Dendritic cell treated with granulocyte-macrophage colony-stimulating factor and Interleukin-4, amounts not matched to agents 40 ng/mL and 50 ng/mL, for 4 days (primary cell): ENCODE measurements at regions not wholly inside any gene's neighbourhood (a gene's known extent, or its start where the extent isn't known, plus 50 kb on each side); places are given as distances from the start of the nearest gene placed in this dataset.

ENCODE experiments used
- H3K27ac Mint-ChIP-seq: one replicate; pipeline ENCODE4 v1.8.0; 2022; ENCODE audit warnings: mild to moderate bottlenecking, mixed read lengths
- H3K27me3 Mint-ChIP-seq: one replicate; pipeline ENCODE4 v1.8.0; 2022; ENCODE audit warnings: mild to moderate bottlenecking, mixed read lengths
- H3K36me3 Mint-ChIP-seq: one replicate; pipeline ENCODE4 v1.8.0; 2022; ENCODE audit warnings: low read depth, mixed read lengths
- H3K4me1 Mint-ChIP-seq: one replicate; pipeline ENCODE4 v1.8.0; 2022; ENCODE audit warnings: low read depth, mixed read lengths
- H3K4me3 Mint-ChIP-seq: one replicate; pipeline ENCODE4 v1.8.0; 2022; ENCODE audit warnings: mild to moderate bottlenecking, moderate library complexity, mixed read lengths
- H3K9me3 Mint-ChIP-seq: one replicate; pipeline ENCODE4 v1.8.0; 2022; ENCODE audit warnings: mixed read lengths
- intact Hi-C: fragments of 100-400 bp; cut with micrococcal nuclease; formaldehyde crosslinking; loops from one replicate; pipeline ENCODE4 v1.15.0; 2022

DNA sequence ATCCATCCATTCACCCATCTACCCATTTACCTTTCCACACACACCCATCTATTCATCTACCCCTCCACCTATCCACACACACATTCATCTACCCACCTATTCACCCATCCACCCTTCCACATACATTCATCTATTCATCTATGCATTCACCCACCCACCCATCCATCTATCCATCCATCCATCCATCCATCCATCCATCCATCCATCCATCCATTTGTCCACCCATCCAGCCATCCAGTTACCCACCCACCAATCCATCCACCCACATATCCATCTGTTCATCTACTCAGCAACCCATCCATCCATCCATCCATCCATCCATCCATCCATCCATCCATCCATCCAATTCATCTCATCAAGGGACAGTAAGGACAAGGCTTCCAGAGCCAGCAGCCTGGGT, 74.0 kb downstream of the INHBB start:
- intact Hi-C loops: no loop called here
- no peaks in the 10 kb centered on the region for H3K36me3 Mint-ChIP-seq
- H3K4me3 Mint-ChIP-seq: no peak overlapping the region
- no peaks in the 10 kb centered on the region for H3K4me1 Mint-ChIP-seq
- H3K27me3 Mint-ChIP-seq: peaks cover 4% of the 10 kb centered on the region
- no peaks in the 10 kb centered on the region for H3K9me3 Mint-ChIP-seq
- H3K27ac Mint-ChIP-seq: no peak overlapping the region

GRCh38 chr2:120421126-120421829, 75.3 kb downstream of the INHBB start:
- Mint-ChIP-seq H3K27me3 (peaks cover 4% of the 10 kb centered on the region), H3K27ac (no peak overlapping the region)
- intact Hi-C loops: no loop called here

DNA sequence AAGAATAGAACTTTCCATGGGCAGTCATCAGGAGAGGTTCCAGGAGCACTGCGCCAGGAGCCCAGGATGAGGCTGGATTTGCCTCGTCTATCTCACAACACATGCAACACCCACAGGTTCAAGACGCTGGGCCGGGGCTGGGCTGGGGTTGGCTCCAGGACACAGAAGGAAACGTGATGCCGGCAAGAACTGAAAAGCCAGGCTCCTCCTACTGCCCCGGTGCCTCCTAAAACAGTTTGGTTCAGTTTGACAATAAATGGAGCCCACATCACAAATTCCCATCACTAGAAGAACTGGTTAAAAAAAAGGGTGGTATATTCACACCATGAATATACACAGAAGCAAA, 75.9 kb downstream of the INHBB start:
- Mint-ChIP-seq H3K4me3 (no peak overlapping the region), H3K9me3 (no peaks in the 10 kb centered on the region), H3K4me1 (no peaks in the 10 kb centered on the region), H3K36me3 (no peaks in the 10 kb centered on the region), H3K27me3 (peaks cover 5% of the 10 kb centered on the region), H3K27ac (no peak overlapping the region)
- intact Hi-C loops: no loop called here

More at GRCh38 chr2:120421126-120421829, 75.3 kb downstream of the INHBB start:
- no peaks in the 10 kb centered on the region for H3K4me1 Mint-ChIP-seq
- H3K4me3 Mint-ChIP-seq: no peak overlapping the region
- H3K36me3 Mint-ChIP-seq: no peaks in the 10 kb centered on the region
- no peaks in the 10 kb centered on the region for H3K9me3 Mint-ChIP-seq

- peaks cover 5% of the 10 kb centered on the region for H3K27me3 Mint-ChIP-seq
- no peak overlapping the region for H3K27ac Mint-ChIP-seq
- intact Hi-C loops: no loop called here
- H3K9me3 Mint-ChIP-seq: no peaks in the 10 kb centered on the region
- H3K4me3 Mint-ChIP-seq: no peak overlapping the region
- H3K36me3 Mint-ChIP-seq: no peaks in the 10 kb centered on the region
- H3K4me1 Mint-ChIP-seq: no peaks in the 10 kb centered on the region
These were observed 76.7 kb downstream of the INHBB start for GRCh38 chr2:120422465-120423160.

GRCh38 chr2:120423167-120423943, 77.4 kb downstream of the INHBB start:
- Mint-ChIP-seq H3K36me3 (no peaks in the 10 kb centered on the region), H3K27me3 (peaks cover 5% of the 10 kb centered on the region), H3K4me1 (no peaks in the 10 kb centered on the region), H3K27ac (no peak overlapping the region), H3K9me3 (no peaks in the 10 kb centered on the region), H3K4me3 (no peak overlapping the region)
- intact Hi-C loops: no loop called here

DNA sequence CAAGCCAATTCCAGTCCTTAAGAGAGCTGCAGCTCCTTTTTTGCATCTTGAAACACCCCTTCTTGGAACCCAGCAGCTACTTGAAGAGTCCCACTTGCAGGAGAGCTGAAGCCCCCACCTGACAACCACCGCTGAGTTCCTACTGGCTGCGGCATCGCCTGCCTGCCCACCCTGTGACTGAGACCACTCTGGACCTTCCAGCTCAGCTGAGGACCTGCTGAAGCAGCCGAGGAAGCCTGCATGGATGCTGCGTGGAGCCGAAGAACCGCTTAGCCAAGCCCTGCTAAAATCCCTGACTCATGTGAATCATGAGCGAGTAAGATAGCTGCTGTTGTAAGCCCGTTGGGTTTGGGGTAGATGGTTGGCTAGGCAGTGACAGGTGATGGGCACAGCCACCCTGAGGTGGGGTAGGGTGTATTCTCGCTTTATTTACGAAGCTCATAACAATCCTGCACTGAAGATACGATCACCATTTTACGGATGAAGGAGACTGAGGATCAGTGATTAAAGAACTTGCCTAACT, 78.4 kb downstream of the INHBB start:
- H3K4me3 Mint-ChIP-seq: no peak overlapping the region
- no peaks in the 10 kb centered on the region for H3K36me3 Mint-ChIP-seq
- H3K9me3 Mint-ChIP-seq: no peaks in the 10 kb centered on the region
- peaks cover 5% of the 10 kb centered on the region for H3K27me3 Mint-ChIP-seq
- no peaks in the 10 kb centered on the region for H3K4me1 Mint-ChIP-seq
- H3K27ac Mint-ChIP-seq: no peak overlapping the region
- intact Hi-C loops: no loop called here

GRCh38 chr2:120425014-120425413, 79.1 kb downstream of the INHBB start:
- Mint-ChIP-seq H3K9me3 (no peaks in the 10 kb centered on the region), H3K27ac (no peak overlapping the region), H3K36me3 (no peaks in the 10 kb centered on the region), H3K4me3 (no peak overlapping the region), H3K4me1 (no peaks in the 10 kb centered on the region), H3K27me3 (peaks cover 9% of the 10 kb centered on the region)
- intact Hi-C loops: no loop called here

GRCh38 chr2:120428748-120429147, 82.8 kb downstream of the INHBB start:
- no peak overlapping the region for H3K4me3 Mint-ChIP-seq
- H3K27me3 Mint-ChIP-seq: peaks cover 5% of the 10 kb centered on the region

GRCh38 chr2:120429586-120430500, 83.9 kb downstream of the INHBB start:
- H3K4me3 Mint-ChIP-seq: no peak overlapping the region
- no peak overlapping the region for H3K27ac Mint-ChIP-seq
- no peaks in the 10 kb centered on the region for H3K9me3 Mint-ChIP-seq
- H3K4me1 Mint-ChIP-seq: no peaks in the 10 kb centered on the region
- intact Hi-C loops: no loop called here
- H3K27me3 Mint-ChIP-seq: peaks cover 5% of the 10 kb centered on the region
- H3K36me3 Mint-ChIP-seq: no peaks in the 10 kb centered on the region

More at GRCh38 chr2:120428748-120429147, 82.8 kb downstream of the INHBB start:
- Mint-ChIP-seq H3K4me1 (no peaks in the 10 kb centered on the region), H3K36me3 (no peaks in the 10 kb centered on the region), H3K9me3 (no peaks in the 10 kb centered on the region), H3K27ac (no peak overlapping the region)
- intact Hi-C loops: no loop called here

GRCh38 chr2:120430501-120430830, 84.5 kb downstream of the INHBB start:
- Mint-ChIP-seq H3K36me3 (no peaks in the 10 kb centered on the region), H3K4me1 (no peaks in the 10 kb centered on the region), H3K27ac (no peak overlapping the region), H3K9me3 (no peaks in the 10 kb centered on the region), H3K27me3 (peaks cover 5% of the 10 kb centered on the region), H3K4me3 (no peak overlapping the region)
- intact Hi-C loops: no loop called here

GRCh38 chr2:120430957-120431356, 85.0 kb downstream of the INHBB start:
- Mint-ChIP-seq H3K36me3 (no peaks in the 10 kb centered on the region), H3K27me3 (peaks cover 5% of the 10 kb centered on the region), H3K27ac (no peak overlapping the region), H3K9me3 (no peaks in the 10 kb centered on the region), H3K4me3 (no peak overlapping the region), H3K4me1 (no peaks in the 10 kb centered on the region)
- intact Hi-C loops: no loop called here

DNA sequence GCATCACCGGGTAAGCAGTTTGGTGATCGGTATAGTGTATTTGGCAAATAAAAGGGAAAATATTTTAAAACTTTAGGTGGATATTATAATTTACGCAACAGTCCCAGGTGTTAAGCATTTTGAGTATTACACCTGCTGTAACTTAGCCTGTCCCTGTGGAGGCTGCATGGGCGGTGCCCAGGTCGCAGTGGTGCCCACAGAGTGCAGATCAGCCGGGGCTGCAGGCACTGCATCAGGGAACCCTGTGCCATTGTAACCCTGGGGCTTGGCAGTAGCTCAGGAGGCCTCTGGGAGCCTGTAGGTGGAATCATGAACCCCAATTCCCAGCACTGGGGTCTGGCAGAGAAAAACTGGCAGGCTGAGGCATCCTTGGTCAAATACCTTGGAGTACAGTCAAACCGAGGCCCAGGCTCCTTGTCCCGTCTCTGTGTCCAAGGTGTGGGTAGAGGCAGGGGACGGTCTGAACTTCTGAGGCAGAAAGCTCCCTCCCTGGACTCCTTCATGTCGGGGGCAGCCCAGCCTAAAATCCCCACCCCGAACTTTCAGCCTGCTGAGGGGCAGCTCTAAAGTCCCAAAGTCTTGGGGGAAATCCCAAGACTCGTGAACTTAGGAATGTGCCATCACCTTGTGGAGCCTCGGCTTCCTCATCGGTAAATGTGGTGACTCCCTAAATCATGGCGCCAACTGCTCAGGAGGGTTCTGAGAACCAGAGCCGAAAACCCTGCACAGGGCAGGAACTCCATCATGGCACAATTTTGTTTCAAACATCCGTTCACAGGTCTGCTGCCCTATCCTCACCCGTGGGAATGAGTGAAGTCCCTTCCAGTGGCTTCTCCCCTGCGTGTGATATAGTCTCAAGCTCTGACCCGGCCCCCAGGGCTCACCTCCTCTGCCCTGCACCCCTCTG, 85.7 kb downstream of the INHBB start:
- intact Hi-C loops: no loop called here
- Mint-ChIP-seq H3K4me3 (no peak overlapping the region), H3K27me3 (peaks cover 5% of the 10 kb centered on the region), H3K4me1 (no peaks in the 10 kb centered on the region), H3K36me3 (no peaks in the 10 kb centered on the region), H3K27ac (no peak overlapping the region), H3K9me3 (no peaks in the 10 kb centered on the region)
